Activated CD4-positive, alpha-beta memory T cell treated with anti-CD3 and anti-CD28 coated beads for 36 hours (primary cell): ENCODE measurements at regions not wholly inside any gene's neighbourhood (a gene's known extent, or its start where the extent isn't known, plus 50 kb on each side); places are given as distances from the start of the nearest gene placed in this dataset.

Source experiments
- CTCF ChIA-PET: fragments of 350-600 bp; sonication (Branson Sonifier 250); formaldehyde crosslinking; loops from one replicate; lab custom pipeline; 2021; ENCODE audit warnings: antibody characterized with exemption, inconsistent platforms; lab: Charles Lee
- POLR2A ChIA-PET: fragments of 350-600 bp; sonication (Branson Sonifier 250); formaldehyde crosslinking; loops from one replicate; lab custom pipeline; 2021; ENCODE audit warnings: antibody characterized with exemption; lab: Charles Lee
- DNase-seq: peaks from one replicate; pipeline ENCODE4 v3.0.0-alpha.2; 2020
- H3K27ac Mint-ChIP-seq: one replicate; pipeline ENCODE4 v1.8.0; 2021; ENCODE audit warnings: mixed read lengths
- H3K27me3 Mint-ChIP-seq: one replicate; pipeline ENCODE4 v1.8.0; 2021; ENCODE audit warnings: mixed read lengths
- H3K36me3 Mint-ChIP-seq: one replicate; pipeline ENCODE4 v1.8.0; 2021; ENCODE audit warnings: mixed read lengths
- H3K4me1 Mint-ChIP-seq: one replicate; pipeline ENCODE4 v1.8.0; 2021; ENCODE audit warnings: low read depth, mixed read lengths
- H3K4me3 Mint-ChIP-seq: one replicate; pipeline ENCODE4 v1.8.0; 2021; ENCODE audit warnings: mild to moderate bottlenecking, mixed read lengths
- H3K9me3 Mint-ChIP-seq: one replicate; pipeline ENCODE4 v1.8.0; 2021; ENCODE audit warnings: mixed read lengths
- intact Hi-C: fragments of 100-400 bp; cut with micrococcal nuclease; formaldehyde crosslinking; loops from one replicate; pipeline ENCODE4 v1.15.1; 2023

DNA sequence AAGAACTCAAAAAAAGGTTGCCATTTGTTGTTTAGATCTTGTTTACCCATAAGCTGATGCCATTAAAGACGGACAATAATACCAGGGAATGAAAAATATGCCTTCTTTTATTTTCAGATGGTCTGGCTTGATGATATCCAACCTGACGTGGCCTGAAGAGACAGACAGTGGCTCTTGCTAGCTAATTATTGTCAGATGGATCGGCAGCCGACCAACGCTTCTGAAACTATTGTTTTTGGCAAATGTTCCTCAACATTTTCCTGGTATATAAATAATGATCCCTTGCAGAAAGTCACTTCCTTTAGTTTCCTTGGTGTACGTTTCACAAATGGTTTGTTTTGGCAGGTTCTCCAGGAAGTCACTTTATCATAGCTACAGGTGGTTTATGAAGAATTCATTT, 290.9 kb upstream of the TSHZ2 start:
- H3K27me3 Mint-ChIP-seq, result no peaks in the 10 kb centered on the region
- peaks cover 2% of the 10 kb centered on the region for H3K9me3 Mint-ChIP-seq
- no peak overlapping the region for H3K27ac Mint-ChIP-seq
- DNase-seq, result no peak
- ChIA-PET CTCF (no interaction called here), POLR2A (no interaction called here)
- peaks cover 3% of the 10 kb centered on the region for H3K4me1 Mint-ChIP-seq
- no peak overlapping the region for H3K4me3 Mint-ChIP-seq
- H3K36me3 Mint-ChIP-seq, result no peaks in the 10 kb centered on the region
- intact Hi-C loops, result no loop called here

DNA sequence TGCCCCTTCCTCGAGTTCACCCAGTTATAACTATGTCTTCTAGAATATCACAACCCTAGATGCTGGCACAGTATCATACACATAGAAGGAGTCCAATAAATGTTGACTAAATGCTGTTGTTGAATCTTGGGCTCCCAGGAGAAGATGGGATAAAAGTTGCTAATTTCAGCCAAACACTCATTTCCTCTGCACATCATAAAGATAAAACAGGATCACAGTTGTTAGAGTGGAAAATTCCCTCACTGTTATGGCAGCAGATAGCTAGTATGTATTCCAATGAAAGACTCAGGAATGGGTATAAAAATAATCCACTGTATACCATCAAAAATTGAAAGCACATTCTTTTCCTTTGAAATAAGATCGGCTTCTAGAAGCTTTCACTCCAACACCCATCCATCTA, 294.9 kb upstream of the TSHZ2 start:
- H3K27me3 Mint-ChIP-seq, result no peaks in the 10 kb centered on the region
- no peaks in the 10 kb centered on the region for H3K36me3 Mint-ChIP-seq
- no peak for DNase-seq
- no peak overlapping the region for H3K4me3 Mint-ChIP-seq
- intact Hi-C loops, result no loop called here
- H3K9me3 Mint-ChIP-seq, result no peaks in the 10 kb centered on the region
- no peak overlapping the region for H3K27ac Mint-ChIP-seq
- ChIA-PET CTCF (no interaction called here), POLR2A (no interaction called here)
- H3K4me1 Mint-ChIP-seq, result peaks cover 5% of the 10 kb centered on the region

DNA sequence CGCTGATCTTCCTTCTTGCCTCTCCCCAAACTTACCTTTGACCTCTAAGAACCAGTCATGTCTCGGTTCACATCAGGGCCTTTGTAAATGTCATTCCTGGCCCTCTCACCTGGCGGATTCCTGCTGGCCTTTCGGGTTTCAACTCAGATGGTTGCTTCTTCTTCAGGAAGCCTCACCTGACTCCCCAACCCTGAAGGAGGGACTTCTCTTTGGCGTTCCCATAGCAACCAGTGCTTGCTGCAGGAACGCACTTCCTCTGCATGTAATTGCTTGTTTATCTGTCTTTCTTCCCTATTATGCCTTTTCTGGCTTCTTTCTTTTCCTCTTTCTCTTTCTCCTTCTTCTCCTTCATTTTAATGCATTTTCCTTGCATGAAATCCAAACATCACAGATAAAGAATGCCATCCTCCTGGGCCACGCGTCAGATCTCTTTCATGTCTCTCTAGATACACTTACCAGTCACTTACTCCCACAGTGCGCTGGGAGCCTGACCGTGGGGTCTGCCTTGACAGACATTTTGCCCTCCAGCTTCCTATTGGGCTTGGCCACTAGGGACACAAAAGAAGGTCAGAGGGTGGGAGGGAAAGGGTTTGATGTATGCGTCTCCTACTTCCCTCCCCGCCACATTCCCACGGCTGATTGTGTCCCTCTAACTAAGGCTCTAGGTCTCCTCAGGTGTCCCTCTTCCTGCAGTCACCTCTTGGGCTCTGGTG, 295.7 kb upstream of the TSHZ2 start:
- CTCF ChIA-PET, result no interaction called here
- no peaks in the 10 kb centered on the region for H3K36me3 Mint-ChIP-seq
- no peak overlapping the region for H3K27ac Mint-ChIP-seq
- intact Hi-C loops, result no loop called here
- H3K27me3 Mint-ChIP-seq, result no peaks in the 10 kb centered on the region
- POLR2A ChIA-PET, result no interaction called here
- H3K4me1 Mint-ChIP-seq, result peaks cover 5% of the 10 kb centered on the region
- no peak for DNase-seq
- no peaks in the 10 kb centered on the region for H3K9me3 Mint-ChIP-seq
- H3K4me3 Mint-ChIP-seq, result no peak overlapping the region

DNA sequence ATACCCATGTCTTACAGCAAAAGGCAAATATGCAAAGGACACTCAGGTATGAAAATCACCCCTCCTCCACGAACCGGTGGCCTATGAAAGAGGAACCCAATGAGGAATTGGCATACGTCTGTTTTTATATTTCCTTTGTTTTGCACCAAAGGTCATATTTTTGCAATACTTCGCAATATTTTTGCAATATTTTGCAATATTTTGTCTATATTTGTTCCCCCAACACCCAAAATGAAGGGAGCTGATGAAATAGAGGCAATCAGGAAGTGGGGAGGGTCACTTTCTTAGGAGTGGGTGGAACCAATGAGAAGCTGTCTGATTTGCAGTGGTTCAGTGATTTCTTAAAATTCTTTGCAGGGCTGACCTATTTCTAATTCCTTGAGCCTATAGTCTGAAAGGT, 296.8 kb upstream of the TSHZ2 start:
- ChIA-PET POLR2A (no interaction called here), CTCF (no interaction called here)
- intact Hi-C loops, result no loop called here
- Mint-ChIP-seq H3K36me3 (no peaks in the 10 kb centered on the region), H3K27me3 (no peaks in the 10 kb centered on the region), H3K9me3 (no peaks in the 10 kb centered on the region), H3K4me1 (peaks cover 5% of the 10 kb centered on the region), H3K4me3 (no peak overlapping the region), H3K27ac (no peak overlapping the region)
- no peak for DNase-seq

DNA sequence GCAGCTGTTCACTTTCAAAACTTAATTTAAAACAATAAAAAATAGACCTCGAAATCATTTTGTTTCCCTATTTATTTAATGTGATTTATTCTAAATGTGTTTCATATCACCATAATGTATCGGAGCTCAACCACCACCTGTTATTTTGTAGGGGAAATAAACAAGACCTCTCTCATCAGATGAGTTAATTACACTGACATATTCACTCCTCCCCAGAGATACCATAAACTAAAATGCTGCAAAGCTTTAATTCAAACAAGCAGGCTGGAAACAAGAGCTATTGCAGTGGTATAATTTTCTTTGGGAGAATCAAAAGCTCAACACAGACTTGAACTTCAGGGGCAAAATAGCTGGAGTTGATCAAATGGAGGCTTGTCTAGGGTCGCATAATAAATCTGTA, 303.5 kb upstream of the TSHZ2 start:
- POLR2A ChIA-PET, result no interaction called here
- CTCF ChIA-PET, result no interaction called here
- H3K27ac Mint-ChIP-seq, result no peak overlapping the region

DNA sequence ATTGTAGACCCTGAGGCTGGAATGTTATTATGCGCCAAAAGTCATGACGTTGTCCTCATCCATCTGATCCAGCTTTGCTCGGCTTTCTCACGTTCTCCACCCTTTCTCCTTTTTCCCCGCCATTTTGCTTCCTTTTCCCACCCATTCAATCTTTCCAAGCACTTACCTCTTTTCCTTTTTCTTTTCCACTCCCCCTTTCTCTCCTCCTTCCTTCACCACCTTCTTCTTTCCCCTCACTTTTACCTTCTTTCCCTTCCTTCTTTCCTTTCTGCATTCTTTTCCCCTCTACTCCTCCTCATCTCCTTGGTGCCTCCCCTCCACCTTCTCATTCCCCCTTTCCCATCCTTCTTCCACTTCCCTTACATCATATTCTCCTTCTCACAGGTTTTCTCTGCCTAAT, 304.8 kb upstream of the TSHZ2 start:
- intact Hi-C loops, result no loop called here
- Mint-ChIP-seq H3K4me3 (no peak overlapping the region), H3K9me3 (no peaks in the 10 kb centered on the region), H3K4me1 (no peaks in the 10 kb centered on the region), H3K36me3 (no peaks in the 10 kb centered on the region), H3K27me3 (no peaks in the 10 kb centered on the region), H3K27ac (no peak overlapping the region)
- CTCF ChIA-PET, result no interaction called here
- POLR2A ChIA-PET, result no interaction called here
- no peak for DNase-seq

More for the DNA sequence above, 303.5 kb upstream of the TSHZ2 start:
- no peak overlapping the region for H3K4me3 Mint-ChIP-seq
- intact Hi-C loops, result no loop called here
- no peaks in the 10 kb centered on the region for H3K9me3 Mint-ChIP-seq
- DNase-seq, result no peak
- no peaks in the 10 kb centered on the region for H3K36me3 Mint-ChIP-seq
- no peaks in the 10 kb centered on the region for H3K27me3 Mint-ChIP-seq
- no peaks in the 10 kb centered on the region for H3K4me1 Mint-ChIP-seq

DNA sequence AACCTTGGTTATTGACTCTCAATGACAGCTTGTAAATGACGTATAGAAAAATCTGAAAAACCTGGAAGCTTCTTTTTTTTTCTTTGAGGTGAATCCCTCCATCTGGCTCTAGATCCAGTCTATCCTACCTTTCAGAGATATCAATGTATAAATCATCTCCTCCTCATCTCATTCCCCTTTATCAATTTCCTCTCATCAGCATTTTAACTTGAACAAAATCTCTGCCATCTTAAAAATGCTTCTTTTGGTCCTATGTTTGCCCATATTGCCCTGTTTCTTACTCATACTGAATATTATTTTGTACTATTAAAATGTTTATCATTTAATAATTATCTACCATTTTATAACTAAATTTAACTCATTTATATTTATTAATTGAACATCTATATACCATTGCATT, 306.7 kb upstream of the TSHZ2 start:
- DNase-seq, result no peak
- ChIA-PET POLR2A (no interaction called here), CTCF (no interaction called here)
- H3K4me1 Mint-ChIP-seq, result no peaks in the 10 kb centered on the region
- H3K27me3 Mint-ChIP-seq, result no peaks in the 10 kb centered on the region
- intact Hi-C loops, result no loop called here
- no peak overlapping the region for H3K4me3 Mint-ChIP-seq
- no peak overlapping the region for H3K27ac Mint-ChIP-seq
- H3K9me3 Mint-ChIP-seq, result no peaks in the 10 kb centered on the region
- H3K36me3 Mint-ChIP-seq, result no peaks in the 10 kb centered on the region

DNA sequence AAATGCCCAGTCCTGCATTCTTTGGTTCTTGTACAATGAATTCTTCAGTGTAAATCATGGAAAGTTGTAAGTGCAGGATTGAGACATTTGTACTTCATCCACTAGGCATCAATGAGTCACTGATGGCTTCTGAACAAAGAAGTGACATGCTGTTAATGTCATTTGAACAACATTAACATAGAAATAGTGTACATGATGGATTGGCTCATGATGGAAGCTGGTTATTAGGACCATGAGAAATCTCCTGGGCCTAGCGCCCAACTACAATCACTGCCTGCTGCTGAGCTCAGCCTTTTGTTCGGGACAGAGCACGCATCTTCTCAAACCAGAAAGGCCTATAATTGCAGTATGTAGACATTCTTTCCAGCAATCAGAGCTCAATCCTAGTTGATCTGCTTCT, 316.8 kb upstream of the TSHZ2 start:
- DNase-seq, result no peak
- Mint-ChIP-seq H3K27me3 (no peaks in the 10 kb centered on the region), H3K4me3 (no peak overlapping the region)

DNA sequence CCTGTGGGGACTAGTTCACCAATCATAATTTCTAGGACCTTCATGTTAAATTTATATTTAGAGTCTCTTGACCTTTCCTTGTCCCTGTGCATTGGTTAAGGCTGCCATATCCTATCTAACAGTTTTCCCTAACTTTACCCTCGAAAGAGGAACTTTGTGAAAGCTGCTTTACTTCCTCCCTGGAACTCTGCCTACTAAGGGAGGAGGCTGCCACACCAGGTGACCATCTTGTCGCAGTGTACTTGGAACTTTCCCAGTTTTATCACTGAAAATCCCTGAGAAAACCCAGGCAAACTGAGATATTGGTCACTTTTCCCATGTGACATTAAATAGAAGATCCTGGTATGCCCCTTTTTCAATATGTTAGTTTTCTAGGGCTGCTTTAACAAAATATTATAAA, 317.6 kb upstream of the TSHZ2 start:
- no peaks in the 10 kb centered on the region for H3K4me1 Mint-ChIP-seq
- H3K4me3 Mint-ChIP-seq, result no peak overlapping the region
- H3K27me3 Mint-ChIP-seq, result no peaks in the 10 kb centered on the region
- H3K27ac Mint-ChIP-seq, result no peak overlapping the region
- POLR2A ChIA-PET, result no interaction called here
- no peaks in the 10 kb centered on the region for H3K36me3 Mint-ChIP-seq
- no peaks in the 10 kb centered on the region for H3K9me3 Mint-ChIP-seq
- intact Hi-C loops, result no loop called here
- CTCF ChIA-PET, result no interaction called here
- no peak for DNase-seq

More for the DNA sequence above, 316.8 kb upstream of the TSHZ2 start:
- Mint-ChIP-seq H3K27ac (no peak overlapping the region), H3K9me3 (no peaks in the 10 kb centered on the region), H3K4me1 (no peaks in the 10 kb centered on the region), H3K36me3 (no peaks in the 10 kb centered on the region)
- ChIA-PET CTCF (no interaction called here), POLR2A (no interaction called here)
- intact Hi-C loops, result no loop called here

DNA sequence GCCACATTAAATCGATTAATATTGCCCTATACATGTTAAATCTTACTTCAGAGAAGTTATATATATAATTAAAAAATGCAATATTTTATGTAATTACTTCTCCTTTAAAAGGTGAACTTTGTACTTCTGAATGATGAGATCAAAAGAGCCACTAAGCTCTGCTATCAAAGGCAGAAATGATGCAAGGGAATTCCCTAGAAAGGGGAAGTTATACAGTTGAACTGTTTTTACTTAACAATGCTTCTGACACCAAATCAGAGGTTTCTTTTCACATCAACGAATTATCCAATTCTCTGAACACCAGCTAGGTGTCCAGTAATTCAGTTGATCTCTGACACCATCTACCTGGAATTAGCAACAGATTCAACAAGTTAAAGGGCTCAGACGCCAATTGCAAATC, 319.9 kb upstream of the TSHZ2 start:
- Mint-ChIP-seq H3K9me3 (no peaks in the 10 kb centered on the region), H3K27ac (no peak overlapping the region), H3K4me3 (no peak overlapping the region), H3K4me1 (no peaks in the 10 kb centered on the region), H3K27me3 (no peaks in the 10 kb centered on the region), H3K36me3 (no peaks in the 10 kb centered on the region)
- intact Hi-C loops, result no loop called here
- DNase-seq, result no peak
- CTCF ChIA-PET, result no interaction called here
- POLR2A ChIA-PET, result no interaction called here

DNA sequence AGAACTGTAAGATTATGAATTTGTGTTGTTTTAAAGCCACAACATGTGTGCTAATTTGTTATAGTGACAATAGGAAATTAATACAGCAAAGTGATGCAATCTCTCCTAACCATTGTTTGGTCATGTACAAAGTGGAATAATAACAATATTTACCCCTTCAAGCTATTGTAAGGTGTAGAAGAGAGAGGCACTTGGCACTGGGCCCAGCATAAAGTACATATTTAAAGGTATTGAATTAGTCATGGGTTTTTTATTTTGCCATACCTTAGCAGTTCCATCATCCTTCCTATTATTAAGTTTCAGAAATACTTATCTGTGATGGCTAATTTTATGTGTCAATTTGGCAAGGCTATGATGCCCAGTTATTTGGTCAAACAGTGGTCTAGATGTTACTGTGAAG, 322.4 kb upstream of the TSHZ2 start:
- H3K27ac Mint-ChIP-seq, result no peak overlapping the region
- H3K27me3 Mint-ChIP-seq, result no peaks in the 10 kb centered on the region
- intact Hi-C loops, result no loop called here
- POLR2A ChIA-PET, result no interaction called here
- H3K9me3 Mint-ChIP-seq, result no peaks in the 10 kb centered on the region
- no peaks in the 10 kb centered on the region for H3K36me3 Mint-ChIP-seq
- no peak for DNase-seq
- no peak overlapping the region for H3K4me3 Mint-ChIP-seq
- CTCF ChIA-PET, result no interaction called here
- H3K4me1 Mint-ChIP-seq, result no peaks in the 10 kb centered on the region

DNA sequence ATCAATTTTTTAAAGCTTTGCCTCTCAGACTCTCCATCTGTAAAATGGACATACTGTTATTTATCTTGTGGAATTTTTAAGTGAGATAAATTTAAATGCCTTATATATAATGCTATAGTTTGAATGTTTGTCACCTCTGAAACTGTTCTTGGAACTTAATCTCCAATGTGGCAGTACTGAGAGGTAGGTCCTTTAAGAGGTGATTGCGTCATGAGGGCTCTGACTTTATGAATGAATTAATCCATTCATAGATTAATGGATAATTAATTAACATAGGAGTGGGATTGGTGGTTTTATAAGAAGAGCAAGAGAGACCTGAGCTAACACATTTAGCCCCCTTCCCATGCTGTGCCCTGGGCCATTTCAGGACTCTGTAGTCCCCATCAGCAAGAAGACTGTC, 326.3 kb upstream of the TSHZ2 start:
- intact Hi-C loops, result no loop called here
- no peak for DNase-seq
- no peaks in the 10 kb centered on the region for H3K9me3 Mint-ChIP-seq
- no peaks in the 10 kb centered on the region for H3K36me3 Mint-ChIP-seq
- ChIA-PET POLR2A (no interaction called here), CTCF (no interaction called here)
- no peaks in the 10 kb centered on the region for H3K27me3 Mint-ChIP-seq
- H3K27ac Mint-ChIP-seq, result no peak overlapping the region
- no peak overlapping the region for H3K4me3 Mint-ChIP-seq
- no peaks in the 10 kb centered on the region for H3K4me1 Mint-ChIP-seq

DNA sequence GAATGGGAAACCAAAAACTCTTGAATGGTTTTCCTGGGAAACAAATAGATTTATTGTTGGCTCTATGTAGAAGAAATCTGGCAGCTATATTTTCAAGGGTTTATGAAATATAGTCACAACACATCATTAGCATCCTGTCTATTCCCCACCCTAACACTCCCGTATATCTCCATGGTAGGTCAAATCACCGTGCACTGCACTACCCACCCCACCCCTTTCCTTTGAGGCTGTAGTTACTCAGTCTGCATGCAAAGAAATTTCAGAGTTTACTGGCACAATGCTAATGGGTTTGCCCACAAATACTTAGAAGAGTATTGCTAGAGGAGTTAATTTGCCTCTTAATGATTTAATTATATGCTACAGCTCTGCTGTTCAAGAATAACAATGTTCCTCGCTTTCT, 329.1 kb upstream of the TSHZ2 start:
- Mint-ChIP-seq H3K9me3 (peaks cover 2% of the 10 kb centered on the region), H3K36me3 (no peaks in the 10 kb centered on the region), H3K27ac (no peak overlapping the region), H3K4me3 (no peak overlapping the region), H3K4me1 (no peaks in the 10 kb centered on the region), H3K27me3 (no peaks in the 10 kb centered on the region)
- ChIA-PET POLR2A (no interaction called here), CTCF (no interaction called here)
- intact Hi-C loops, result no loop called here
- DNase-seq, result no peak
